ENCODE measurements at regions not wholly inside any gene's neighbourhood (a gene's known extent, or its start where the extent isn't known, plus 50 kb on each side); places are given as distances from the start of the nearest gene placed in this dataset.
"Not testable (repeated sequence)": the region's sequence is repeated elsewhere in the genome, so short reads cannot be mapped to it uniquely, and the experiment has no call there.

DNA sequence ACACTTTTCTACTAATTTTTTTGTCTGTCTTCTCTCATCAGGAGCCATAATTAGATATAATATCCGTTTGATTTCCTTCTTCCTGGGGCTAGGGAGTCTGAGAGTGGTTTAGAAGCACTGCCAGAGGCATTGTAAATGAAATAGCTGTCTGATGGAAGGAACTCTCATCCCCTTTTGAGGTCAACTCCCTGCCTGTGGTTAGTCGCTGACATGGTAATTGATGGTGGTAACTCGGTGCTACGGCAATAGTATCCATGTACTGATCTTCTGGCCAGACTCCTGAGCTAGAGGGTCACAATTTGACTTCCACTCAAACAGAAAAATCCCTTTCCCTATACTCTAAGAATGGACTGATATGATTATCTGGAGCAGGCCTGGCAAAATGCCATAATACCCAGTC, 108.1 kb upstream of the TRPC5 start:
- no peaks in the 10 kb centered on the region for H3K9me3 ChIP-seq (ENCODE audit: insufficient read depth in 2 of 2, low read depth in 1 of 2, low read length in 1 of 2)

DNA sequence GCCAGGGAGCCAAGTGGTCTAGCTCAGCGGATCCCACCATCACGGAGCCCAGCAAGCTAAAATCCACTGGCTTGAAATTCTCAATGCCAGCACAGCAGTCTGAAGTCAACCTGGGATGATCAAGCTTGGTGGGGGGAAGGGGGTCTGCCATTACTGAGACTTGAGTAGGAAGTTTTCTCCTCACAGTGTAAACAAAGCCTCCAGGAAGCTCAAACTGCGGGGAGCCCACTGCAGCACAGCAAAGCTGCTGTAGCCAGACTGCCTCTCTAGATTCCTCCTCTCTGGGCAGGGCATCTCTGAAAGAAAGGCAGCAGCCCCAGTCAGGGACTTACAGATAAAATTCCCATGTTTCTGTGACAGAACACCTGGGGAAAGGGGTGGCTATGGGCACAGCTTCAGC, 98.8 kb upstream of the TRPC5 start:
- H3K27me3 ChIP-seq (replicated peaks in 1 of 4; ENCODE audit: control insufficient read depth in 3 of 4, extremely low read depth in 1 of 4, insufficient read depth in 3 of 4, low read length in 3 of 4); H2AK5ac ChIP-seq (ENCODE audit: low read depth, low read length); CTCF ChIA-PET (ENCODE audit: partially characterized antibody); H2BK20ac ChIP-seq (ENCODE audit: low read length); H4K91ac ChIP-seq (replicated peaks; ENCODE audit: insufficient read length, low read length); H3K27ac ChIP-seq (ENCODE audit: low read depth, low read length); H2AFZ ChIP-seq (ENCODE audit: low read length); POLR2A ChIA-PET (ENCODE audit: partially characterized antibody); H3K4me2 ChIP-seq (ENCODE audit: insufficient read depth in 1 of 2, low read depth in 2 of 2, low read length in 2 of 2); H4K8ac ChIP-seq (ENCODE audit: extremely low read depth, insufficient read depth, low read length); H3K18ac ChIP-seq (ENCODE audit: extremely low read depth, low read length); H3K4ac ChIP-seq (replicated peaks; ENCODE audit: insufficient read length, low read depth, low read length); H3K36me3 ChIP-seq (ENCODE audit: control insufficient read depth in 2 of 4, insufficient read depth in 4 of 4, low read length in 3 of 4); H3K9me3 ChIP-seq (ENCODE audit: insufficient read depth in 2 of 2, low read depth in 1 of 2, low read length in 1 of 2); H2BK12ac ChIP-seq (ENCODE audit: low read depth, low read length); H2BK5ac ChIP-seq (ENCODE audit: low read depth, low read length); H3K4me3 ChIP-seq (ENCODE audit: extremely low read depth in 1 of 4, insufficient read depth in 2 of 4, low read depth in 3 of 4, low read length in 4 of 4); H4K20me1 ChIP-seq (replicated peaks in 1 of 2; ENCODE audit: control insufficient read depth in 1 of 2, insufficient read depth in 2 of 2, low read length in 2 of 2); H3K4me1 ChIP-seq (replicated peaks in 1 of 4; ENCODE audit: control insufficient read depth in 3 of 4, insufficient read depth in 4 of 4, low read length in 3 of 4); H2BK15ac ChIP-seq (ENCODE audit: low read length); H3K79me1 ChIP-seq (ENCODE audit: low read depth, low read length); H3K23me2 ChIP-seq (ENCODE audit: low read depth, low read length); H4K5ac ChIP-seq (ENCODE audit: insufficient read length, low read depth, low read length); H3K56ac ChIP-seq (replicated peaks; ENCODE audit: insufficient read length, low read depth, low read length); H3K23ac ChIP-seq (ENCODE audit: insufficient read length); H3K79me2 ChIP-seq (ENCODE audit: control insufficient read depth in 1 of 2, insufficient read depth in 2 of 2, low read length in 2 of 2); H2BK120ac ChIP-seq (replicated peaks; ENCODE audit: low read depth, low read length); H3K14ac ChIP-seq (ENCODE audit: insufficient read length); H3K9ac ChIP-seq (replicated peaks in 1 of 4; ENCODE audit: extremely low read depth in 1 of 4, low read depth in 3 of 4, low read length in 3 of 4); FAIRE-seq: not testable (repeated sequence)
- WGBS, 2 experiments (ENCODE audit: extremely low coverage in 1 of 2, insufficient coverage in 1 of 2, insufficient read length in 1 of 2, insufficient replicate concordance in 2 of 2, low coverage in 1 of 2, low lambda C conversion rate in 2 of 2, missing lambda C conversion rate in 1 of 2): 80% methylated on average over 2 of the region's 3 CpGs; no CpG with 5 or more reads in 1 of the 2 experiments
- DNase-seq (ENCODE audit: low read depth in 1 of 2, low spot score in 2 of 2): peak in 1 of 2 experiments; percentile 44

More for the DNA sequence above, 108.1 kb upstream of the TRPC5 start:
- Histone ChIP-seq H2BK5ac (ENCODE audit: low read depth, low read length) (no peak overlapping the region), H2BK15ac (ENCODE audit: low read length) (no peak overlapping the region), H3K4me1 (replicated peaks in 1 of 4; ENCODE audit: control insufficient read depth in 3 of 4, insufficient read depth in 4 of 4, low read length in 3 of 4) (no peaks in the 10 kb centered on the region), H3K27ac (ENCODE audit: low read depth, low read length) (no peak overlapping the region), H3K18ac (ENCODE audit: extremely low read depth, low read length) (no peak overlapping the region), H2BK120ac (replicated peaks; ENCODE audit: low read depth, low read length) (no peak overlapping the region), H3K56ac (replicated peaks; ENCODE audit: insufficient read length, low read depth, low read length) (no peak overlapping the region), H2BK12ac (ENCODE audit: low read depth, low read length) (no peak overlapping the region), H3K27me3 (replicated peaks in 1 of 4; ENCODE audit: control insufficient read depth in 3 of 4, extremely low read depth in 1 of 4, insufficient read depth in 3 of 4, low read length in 3 of 4) (no peaks in the 10 kb centered on the region), H3K79me2 (ENCODE audit: control insufficient read depth in 1 of 2, insufficient read depth in 2 of 2, low read length in 2 of 2) (no peaks in the 10 kb centered on the region), H2AFZ (ENCODE audit: low read length) (no peak overlapping the region), H3K4me2 (ENCODE audit: insufficient read depth in 1 of 2, low read depth in 2 of 2, low read length in 2 of 2) (no peak overlapping the region), H2BK20ac (ENCODE audit: low read length) (no peak overlapping the region), H4K5ac (ENCODE audit: insufficient read length, low read depth, low read length) (no peak overlapping the region), H3K23me2 (ENCODE audit: low read depth, low read length) (no peaks in the 10 kb centered on the region), H3K9ac (replicated peaks in 1 of 4; ENCODE audit: extremely low read depth in 1 of 4, low read depth in 3 of 4, low read length in 3 of 4) (no peak overlapping the region), H3K4me3 (ENCODE audit: extremely low read depth in 1 of 4, insufficient read depth in 2 of 4, low read depth in 3 of 4, low read length in 4 of 4) (no peak overlapping the region), H2AK5ac (ENCODE audit: low read depth, low read length) (no peak overlapping the region), H3K4ac (replicated peaks; ENCODE audit: insufficient read length, low read depth, low read length) (no peak overlapping the region), H4K91ac (replicated peaks; ENCODE audit: insufficient read length, low read length) (no peak overlapping the region), H4K20me1 (replicated peaks in 1 of 2; ENCODE audit: control insufficient read depth in 1 of 2, insufficient read depth in 2 of 2, low read length in 2 of 2) (no peaks in the 10 kb centered on the region), H3K79me1 (ENCODE audit: low read depth, low read length) (no peaks in the 10 kb centered on the region), H3K36me3 (ENCODE audit: control insufficient read depth in 2 of 4, insufficient read depth in 4 of 4, low read length in 3 of 4) (no peaks in the 10 kb centered on the region), H3K23ac (ENCODE audit: insufficient read length) (no peak overlapping the region), H3K14ac (ENCODE audit: insufficient read length) (no peak overlapping the region), H4K8ac (ENCODE audit: extremely low read depth, insufficient read depth, low read length) (no peak overlapping the region)
- peak; percentile 39 for FAIRE-seq
- ChIA-PET CTCF (ENCODE audit: partially characterized antibody) (no interaction called here), POLR2A (ENCODE audit: partially characterized antibody) (no interaction called here)
- TF ChIP-seq SIRT6 (IDR thresholded peaks at IDR 0.05; ENCODE audit: low read length) (no peak), SIX5 (IDR thresholded peaks at IDR 0.05; ENCODE audit: low read depth, low read length) (no peak), SP4 (IDR thresholded peaks at IDR 0.05; ENCODE audit: low read length) (no peak)
- 91% methylated on average over 4 of the region's 4 CpGs; no CpG with 5 or more reads in 1 of the 2 experiments for WGBS, 2 experiments (ENCODE audit: extremely low coverage in 1 of 2, insufficient coverage in 1 of 2, insufficient read length in 1 of 2, insufficient replicate concordance in 2 of 2, low coverage in 1 of 2, low lambda C conversion rate in 2 of 2, missing lambda C conversion rate in 1 of 2)
- DNase-seq (ENCODE audit: low read depth in 1 of 2, low spot score in 2 of 2): no peak
